Tibial nerve (tissue), 4 donors: ENCODE measurements at regions not wholly inside any gene's neighbourhood (a gene's known extent, or its start where the extent isn't known, plus 50 kb on each side); places are given as distances from the start of the nearest gene placed in this dataset.

Source experiments
- CTCF ChIP-seq, 5 experiments: fragments of 200-600 bp in 3 of 5; fragments of 450-650 bp in 2 of 5; sonication (generic) in 3 of 5; IDR thresholded peaks; one replicate each; pipeline ENCODE4 v1.5.1; 2016 to 2019; ENCODE audit warnings: antibody characterized with exemption in 5 of 5, mild to moderate bottlenecking in 3 of 5, moderate library complexity in 2 of 5
- EP300 ChIP-seq, 2 donors: sonication (generic); formaldehyde crosslinking; IDR thresholded peaks; one replicate each; pipeline ENCODE4 v1.6.1; 2017; ENCODE audit warnings: antibody characterized with exemption in 2 of 2, mild to moderate bottlenecking in 1 of 2

- TF ChIP-seq CTCF (IDR thresholded peaks at IDR 0.05) (no peak), EP300 (IDR thresholded peaks at IDR 0.05) (no peak)
Observed at GRCh38 chr2:150020937-150021673, 433.5 kb upstream of the MMADHC start.
